IMR-90 (cell line): ENCODE measurements at regions not wholly inside any gene's neighbourhood (a gene's known extent, or its start where the extent isn't known, plus 50 kb on each side); places are given as distances from the start of the nearest gene placed in this dataset.

ENCODE experiments used
- ATAC-seq: fragments of 200-7000 bp; cut with Tn5 transposase; 2 replicates; pipeline ENCODE4 v1.9.1; 2020; ENCODE audit warnings: low read depth, mild to moderate bottlenecking, moderate library complexity
- BruUV-seq: library from RNA; stranded (reverse); fragments of 400-500 nt; replicated peaks from 2 replicates; lab custom pipeline; 2021; lab: Mats Ljungman, UMichigan
- CTCF ChIA-PET: fragments of 300-600 bp; formaldehyde crosslinking; extraction: SDS; loops from one replicate; lab custom pipeline; 2021; ENCODE audit warnings: antibody characterized with exemption; lab: Yijun Ruan, JAX
- POLR2A ChIA-PET: fragments of 300-600 bp; sonication (Branson Sonifier 250); formaldehyde crosslinking; loops from one replicate; lab custom pipeline; 2022; ENCODE audit warnings: antibody characterized with exemption; ENCODE audit not compliant: unreplicated experiment; lab: Charles Lee
- DNase-seq: peaks from one replicate; pipeline ENCODE4 v3.0.0; 2013
- H2AFZ ChIP-seq: replicated peaks from 2 replicates; pipeline ENCODE3; 2013; ENCODE audit warnings: low read length, mild to moderate bottlenecking; ENCODE audit not compliant: poor library complexity
- H2AK5ac ChIP-seq: 2 replicates; pipeline ENCODE4 v1.6.1; 2013; ENCODE audit warnings: low read depth, low read length, inconsistent platforms
- H2AK9ac ChIP-seq: replicated peaks from 2 replicates; pipeline ENCODE3; 2013; ENCODE audit warnings: mild to moderate bottlenecking, low read depth, low read length, moderate library complexity; ENCODE audit not compliant: poor library complexity
- H2BK120ac ChIP-seq: 2 replicates; pipeline ENCODE4 v1.6.1; 2013; ENCODE audit warnings: low read depth, low read length, inconsistent platforms
- H2BK15ac ChIP-seq: 3 replicates; pipeline ENCODE4 v1.6.1; 2013; ENCODE audit warnings: low read depth, low read length, inconsistent platforms
- H2BK20ac ChIP-seq: 2 replicates; pipeline ENCODE4 v1.6.1; 2013; ENCODE audit warnings: low read depth, mild to moderate bottlenecking, inconsistent platforms, low read length, moderate library complexity
- H2BK5ac ChIP-seq: 2 replicates; pipeline ENCODE4 v1.6.1; 2013; ENCODE audit warnings: mild to moderate bottlenecking, low read depth, low read length, inconsistent platforms; ENCODE audit not compliant: poor library complexity, severe bottlenecking
- H3K14ac ChIP-seq: replicated peaks from 2 replicates; pipeline ENCODE4 v1.6.1; 2013; ENCODE audit warnings: low read depth, low read length, inconsistent platforms
- H3K18ac ChIP-seq: 2 replicates; pipeline ENCODE4 v1.6.1; 2013; ENCODE audit warnings: low read depth, low read length, control low read depth
- H3K23ac ChIP-seq: 2 replicates; pipeline ENCODE4 v1.6.1; 2013; ENCODE audit warnings: low read depth, low read length, inconsistent platforms
- H3K27ac ChIP-seq: 2 replicates; pipeline ENCODE4 v1.5.1; 2013; ENCODE audit warnings: mild to moderate bottlenecking, control low read depth, low read length; ENCODE audit not compliant: insufficient read depth
- H3K27me3 ChIP-seq: 2 replicates; pipeline ENCODE4 v1.6.1; 2013; ENCODE audit warnings: low read length; ENCODE audit not compliant: control insufficient read depth, insufficient read depth
- H3K36me3 ChIP-seq: 2 replicates; pipeline ENCODE4 v1.6.1; 2013; ENCODE audit warnings: low read length, mixed read lengths; ENCODE audit not compliant: control insufficient read depth, insufficient read depth
- H3K4ac ChIP-seq: 2 replicates; pipeline ENCODE4 v1.6.1; 2013; ENCODE audit warnings: low read depth, low read length, inconsistent platforms
- H3K4me1 ChIP-seq: 2 replicates; pipeline ENCODE4 v1.6.1; 2013; ENCODE audit warnings: low read length, mixed read lengths; ENCODE audit not compliant: control insufficient read depth, insufficient read depth
- H3K4me2 ChIP-seq: 2 replicates; pipeline ENCODE4 v1.6.1; 2013; ENCODE audit warnings: low read depth, mild to moderate bottlenecking, control low read depth, low read length, moderate library complexity
- H3K4me3 ChIP-seq: 2 replicates; pipeline ENCODE4 v1.5.1; 2013; ENCODE audit warnings: low read depth, mild to moderate bottlenecking, control low read depth, low read length, moderate library complexity; ENCODE audit not compliant: insufficient read depth
- H3K56ac ChIP-seq: 2 replicates; pipeline ENCODE4 v1.6.1; 2013; ENCODE audit warnings: low read length, inconsistent platforms; ENCODE audit not compliant: insufficient read depth; ENCODE audit errors: extremely low read depth
- H3K79me1 ChIP-seq, 2 experiments: 2 replicates each; pipeline ENCODE4 v1.6.1; 2013; ENCODE audit warnings: low read length in 2 of 2, inconsistent platforms in 1 of 2, low read depth in 1 of 2
- H3K9ac ChIP-seq: 2 replicates; pipeline ENCODE4 v1.6.1; 2013; ENCODE audit warnings: low read depth, low read length, control low read depth
- H3K9me1 ChIP-seq: 2 replicates; pipeline ENCODE4 v1.6.1; 2013; ENCODE audit warnings: low read length, inconsistent platforms; ENCODE audit not compliant: insufficient read depth
- H3K9me3 ChIP-seq: 2 replicates; pipeline ENCODE4 v1.6.1; 2013; ENCODE audit warnings: low read length; ENCODE audit not compliant: control insufficient read depth, insufficient read depth
- H4K20me1 ChIP-seq: 2 replicates; pipeline ENCODE4 v1.6.1; 2013; ENCODE audit warnings: low read length, inconsistent platforms; ENCODE audit not compliant: insufficient read depth
- H4K5ac ChIP-seq: 2 replicates; pipeline ENCODE4 v1.6.1; 2013; ENCODE audit warnings: mild to moderate bottlenecking, low read depth, low read length, control low read depth
- H4K8ac ChIP-seq, 2 experiments: 2 replicates each; pipeline ENCODE4 v1.6.1; 2013; ENCODE audit warnings: low read depth in 2 of 2, low read length in 2 of 2, control low read depth in 1 of 2, inconsistent platforms in 1 of 2
- H4K91ac ChIP-seq: 2 replicates; pipeline ENCODE4 v1.6.1; 2013; ENCODE audit warnings: low read depth, low read length, inconsistent platforms; ENCODE audit not compliant: insufficient read depth
- BHLHE40 ChIP-seq: fragments of 150-350 bp; IDR thresholded peaks from 2 replicates; pipeline ENCODE4 v1.6.1; 2016; ENCODE audit warnings: mild to moderate bottlenecking, low read depth, low read length
- CEBPB ChIP-seq: IDR thresholded peaks from 2 replicates; pipeline ENCODE4 v1.6.1; 2012; ENCODE audit warnings: low read depth, low read length, improper control_type of control experiment
- CHD1 ChIP-seq: IDR thresholded peaks from 2 replicates; pipeline ENCODE4 v1.6.1; 2012; ENCODE audit warnings: low read depth, low read length, improper control_type of control experiment
- ELK1 ChIP-seq: fragments of 150-350 bp; IDR thresholded peaks from 2 replicates; pipeline ENCODE4 v1.6.1; 2016; ENCODE audit warnings: low read depth, mild to moderate bottlenecking, low read length, moderate library complexity, borderline replicate concordance
- FOS ChIP-seq: fragments of 150-350 bp; IDR thresholded peaks from 2 replicates; pipeline ENCODE4 v1.6.1; 2016; ENCODE audit warnings: low read depth, low read length
- MAFK ChIP-seq: IDR thresholded peaks from 2 replicates; pipeline ENCODE4 v1.6.1; 2012; ENCODE audit warnings: low read depth, low read length, improper control_type of control experiment
- MAZ ChIP-seq: IDR thresholded peaks from 2 replicates; pipeline ENCODE4 v1.6.1; 2012; ENCODE audit warnings: low read depth, mild to moderate bottlenecking, low read length, improper control_type of control experiment, moderate library complexity, borderline replicate concordance
- MXI1 ChIP-seq: IDR thresholded peaks from 2 replicates; pipeline ENCODE4 v1.6.1; 2012; ENCODE audit warnings: low read depth, mild to moderate bottlenecking, low read length, moderate library complexity, borderline replicate concordance
- NFE2L2 ChIP-seq: fragments of 150-350 bp; IDR thresholded peaks from 2 replicates; pipeline ENCODE4 v1.6.1; 2016; ENCODE audit warnings: low read depth, mild to moderate bottlenecking, low read length
- POLR2A ChIP-seq: IDR thresholded peaks from 2 replicates; pipeline ENCODE4 v1.6.1; 2012; ENCODE audit warnings: mild to moderate bottlenecking, low read depth, low read length
- RAD21 ChIP-seq: IDR thresholded peaks from 2 replicates; pipeline ENCODE4 v1.6.1; 2012; ENCODE audit warnings: low read length, improper control_type of control experiment
- RCOR1 ChIP-seq: IDR thresholded peaks from 2 replicates; pipeline ENCODE4 v1.6.1; 2012; ENCODE audit warnings: mild to moderate bottlenecking, low read length, improper control_type of control experiment; ENCODE audit not compliant: insufficient replicate concordance
- RFX5 ChIP-seq: IDR thresholded peaks from 2 replicates; pipeline ENCODE4 v1.8.0; 2012; ENCODE audit warnings: low read depth, mild to moderate bottlenecking, low read length, moderate library complexity
- SMC3 ChIP-seq: fragments of 150-350 bp; IDR thresholded peaks from 2 replicates; pipeline ENCODE4 v1.6.1; 2016; ENCODE audit warnings: low read depth, mild to moderate bottlenecking, antibody characterized with exemption, low read length, moderate library complexity
- USF2 ChIP-seq: fragments of 150-350 bp; IDR thresholded peaks from 2 replicates; pipeline ENCODE4 v1.6.1; 2017; ENCODE audit warnings: mild to moderate bottlenecking, antibody characterized with exemption, low read length, low read depth
- WGBS, 2 experiments: methylation state at CpG; one replicate each; pipeline versions ENCODE4 v1.1.5 to v1.1.7; 2013; ENCODE audit warnings: missing lambda C conversion rate in 2 of 2; ENCODE audit not compliant: insufficient read length in 1 of 2; ENCODE audit errors: extremely low coverage in 2 of 2; 5-methylcytosine and 5-hydroxymethylcytosine counted together
- dilution Hi-C: fragments of 300-500 bp; cut with HindIII; formaldehyde crosslinking; loops from one replicate; pipeline ENCODE4 v1.14.3; 2018; ENCODE audit warnings: low sequenced_read_pairs; ENCODE audit not compliant: unreplicated experiment
- in situ Hi-C: fragments of 300-500 bp; cut with MboI; formaldehyde crosslinking; loops from 3 replicates; pipeline ENCODE4 v1.14.3; 2019; ENCODE audit warnings: low sequenced_read_pairs, inconsistent platforms, mixed read lengths
- intact Hi-C: fragments of 100-400 bp; cut with micrococcal nuclease; formaldehyde crosslinking; loops from 2 replicates; pipeline ENCODE4 v1.10.0; 2022
- TF ChIP-seq, protein P1 (sequence below): conservative IDR thresholded peaks from 2 replicates; pipeline ENCODE4 v1.5.1; 2012; ENCODE audit warnings: mild to moderate bottlenecking, low read depth, low read length, improper control_type of control experiment

- no peak overlapping the region for H2AK9ac ChIP-seq
- WGBS, 2 experiments, result no CpG with 5 or more reads among the region's 1 CpG
- no peak overlapping the region for H4K91ac ChIP-seq
- no peak overlapping the region for H3K4ac ChIP-seq
- H4K5ac ChIP-seq, result no peak overlapping the region
- no peak overlapping the region for H3K18ac ChIP-seq
- DNase-seq, result no peak
- peaks cover 2% of the 10 kb centered on the region; the same call in 1 of the 2 replicates for H3K9me3 ChIP-seq
- H3K4me2 ChIP-seq, result no peak overlapping the region
- TF ChIP-seq BHLHE40 (no peak), RFX5 (no peak), RAD21 (no peak), USF2 (no peak), CEBPB (no peak), MAZ (no peak), MXI1 (no peak), RCOR1 (no peak), ELK1 (no peak), POLR2A (no peak), CHD1 (no peak), FOS (no peak), SMC3 (no peak), MAFK (no peak), NFE2L2 (no peak)
- TF ChIP-seq, protein P1, sequence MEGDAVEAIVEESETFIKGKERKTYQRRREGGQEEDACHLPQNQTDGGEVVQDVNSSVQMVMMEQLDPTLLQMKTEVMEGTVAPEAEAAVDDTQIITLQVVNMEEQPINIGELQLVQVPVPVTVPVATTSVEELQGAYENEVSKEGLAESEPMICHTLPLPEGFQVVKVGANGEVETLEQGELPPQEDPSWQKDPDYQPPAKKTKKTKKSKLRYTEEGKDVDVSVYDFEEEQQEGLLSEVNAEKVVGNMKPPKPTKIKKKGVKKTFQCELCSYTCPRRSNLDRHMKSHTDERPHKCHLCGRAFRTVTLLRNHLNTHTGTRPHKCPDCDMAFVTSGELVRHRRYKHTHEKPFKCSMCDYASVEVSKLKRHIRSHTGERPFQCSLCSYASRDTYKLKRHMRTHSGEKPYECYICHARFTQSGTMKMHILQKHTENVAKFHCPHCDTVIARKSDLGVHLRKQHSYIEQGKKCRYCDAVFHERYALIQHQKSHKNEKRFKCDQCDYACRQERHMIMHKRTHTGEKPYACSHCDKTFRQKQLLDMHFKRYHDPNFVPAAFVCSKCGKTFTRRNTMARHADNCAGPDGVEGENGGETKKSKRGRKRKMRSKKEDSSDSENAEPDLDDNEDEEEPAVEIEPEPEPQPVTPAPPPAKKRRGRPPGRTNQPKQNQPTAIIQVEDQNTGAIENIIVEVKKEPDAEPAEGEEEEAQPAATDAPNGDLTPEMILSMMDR, result no peak
- H3K79me1 ChIP-seq, result no peaks in the 10 kb centered on the region
- no peak overlapping the region for H3K27ac ChIP-seq
- no peaks in the 10 kb centered on the region for H3K36me3 ChIP-seq
- no peak overlapping the region for H3K14ac ChIP-seq
- no peaks in the 10 kb centered on the region for H3K4me1 ChIP-seq
- no peak overlapping the region for H2BK15ac ChIP-seq
- CTCF ChIA-PET, result interaction anchor here (0.7 kb wide), 1 partner anchor 31 kb away, joined by 3 read pairs; no protein-coding TSS in a partner anchor
- H2BK20ac ChIP-seq, result no peak overlapping the region
- BruUV-seq, result no TSS peak
- H2AK5ac ChIP-seq, result no peak overlapping the region
- no peaks in the 10 kb centered on the region for H3K9me1 ChIP-seq
- no peaks in the 10 kb centered on the region for H4K20me1 ChIP-seq
- no peak overlapping the region for H2AFZ ChIP-seq
- no peak overlapping the region for H2BK5ac ChIP-seq
- intact Hi-C loops, result no loop called here
- H3K4me3 ChIP-seq, result no peak overlapping the region
- no peak overlapping the region for H3K9ac ChIP-seq
- no peaks in the 10 kb centered on the region for H3K27me3 ChIP-seq
- no peak for ATAC-seq
- dilution Hi-C loops, result no loop called here
- in situ Hi-C loops, result no loop called here
- H4K8ac ChIP-seq, result no peak overlapping the region
- H3K23ac ChIP-seq, result no peak overlapping the region
- H3K56ac ChIP-seq, result no peak overlapping the region
- POLR2A ChIA-PET, result no interaction called here
- H2BK120ac ChIP-seq, result no peak overlapping the region
These were observed 383.9 kb upstream of the HS6ST1 start for GRCh38 chr2:128702616-128703015.
